Osteoblast (primary cell): ENCODE measurements at regions not wholly inside any gene's neighbourhood (a gene's known extent, or its start where the extent isn't known, plus 50 kb on each side); places are given as distances from the start of the nearest gene placed in this dataset.

ENCODE experiments used
- DNase-seq: peaks from one replicate; pipeline ENCODE4 v3.0.0; 2011; ENCODE audit warnings: low spot score, mixed read lengths; ENCODE audit not compliant: insufficient read length; ENCODE audit errors: missing footprints
- H2AFZ ChIP-seq: 2 replicates; pipeline ENCODE4 v1.6.0; 2011; ENCODE audit warnings: mild to moderate bottlenecking, low read length
- H3K27ac ChIP-seq: 2 replicates; pipeline ENCODE4 v1.5.1; 2011; ENCODE audit warnings: mild to moderate bottlenecking, low read depth, low read length, moderate library complexity
- H3K27me3 ChIP-seq: 2 replicates; pipeline ENCODE4 v1.6.0; 2012; ENCODE audit warnings: mild to moderate bottlenecking, control low read depth, inconsistent platforms, low read length, moderate library complexity; ENCODE audit not compliant: insufficient read depth
- H3K36me3 ChIP-seq: 2 replicates; pipeline ENCODE4 v1.5.1; 2011; ENCODE audit warnings: mild to moderate bottlenecking, low read length, control low read depth, moderate library complexity; ENCODE audit not compliant: insufficient read depth
- H3K4me1 ChIP-seq: 2 replicates; pipeline ENCODE4 v1.5.1; 2011; ENCODE audit warnings: mild to moderate bottlenecking, low read length, control low read depth, moderate library complexity; ENCODE audit not compliant: insufficient read depth
- H3K4me2 ChIP-seq: 2 replicates; pipeline ENCODE4 v1.6.0; 2011; ENCODE audit warnings: mild to moderate bottlenecking, low read length; ENCODE audit not compliant: insufficient read depth
- H3K4me3 ChIP-seq: fragments of 200-600 bp; sonication (generic); 3 replicates; pipeline ENCODE4 v1.5.1; 2012; ENCODE audit warnings: mild to moderate bottlenecking, low read length, inconsistent platforms; ENCODE audit not compliant: insufficient read depth
- H3K79me2 ChIP-seq: 2 replicates; pipeline ENCODE4 v1.6.0; 2012; ENCODE audit warnings: mild to moderate bottlenecking, low read length, control low read depth, inconsistent platforms; ENCODE audit not compliant: insufficient read depth
- H3K9me3 ChIP-seq: 2 replicates; pipeline ENCODE4 v1.5.1; 2011; ENCODE audit warnings: low read depth, low read length, control low read depth
- H4K20me1 ChIP-seq: 2 replicates; pipeline ENCODE4 v1.6.0; 2012; ENCODE audit warnings: mild to moderate bottlenecking, low read length, control low read depth; ENCODE audit not compliant: insufficient read depth
- CTCF ChIP-seq: IDR thresholded peaks from 2 replicates; pipeline ENCODE4 v1.5.1; 2011; ENCODE audit warnings: mild to moderate bottlenecking, low read depth, low read length, moderate library complexity; ENCODE audit errors: extremely low read depth

GRCh38 chr2:9773903-9774239 lies 69.4 kb upstream of the TAF1B start:
- Histone ChIP-seq H3K4me3 (no peak overlapping the region), H3K27me3 (no peaks in the 10 kb centered on the region), H3K4me1 (peaks cover 40% of the 10 kb centered on the region), H3K79me2 (no peaks in the 10 kb centered on the region), H3K9me3 (no peaks in the 10 kb centered on the region), H3K36me3 (no peaks in the 10 kb centered on the region), H4K20me1 (no peaks in the 10 kb centered on the region), H3K27ac (peak overlapping the region; percentile 24), H2AFZ (peak overlapping the region; percentile 83), H3K4me2 (peak overlapping the region; percentile 44)
- no peak for TF ChIP-seq CTCF
- DNase-seq, result no peak

GRCh38 chr2:9774266-9774665 lies 69.0 kb upstream of the TAF1B start:
- H3K79me2 ChIP-seq, result no peaks in the 10 kb centered on the region
- no peaks in the 10 kb centered on the region for H4K20me1 ChIP-seq
- peaks cover 40% of the 10 kb centered on the region for H3K4me1 ChIP-seq
- H2AFZ ChIP-seq, result peak overlapping the region; percentile 83
- TF ChIP-seq CTCF, result no peak
- H3K36me3 ChIP-seq, result no peaks in the 10 kb centered on the region
- no peaks in the 10 kb centered on the region for H3K9me3 ChIP-seq
- H3K4me2 ChIP-seq, result peak overlapping the region; percentile 44
- peak overlapping the region; percentile 24 for H3K27ac ChIP-seq
- H3K4me3 ChIP-seq, result no peak overlapping the region
- H3K27me3 ChIP-seq, result no peaks in the 10 kb centered on the region
- peak; percentile 98 for DNase-seq

GRCh38 chr2:9775351-9775750 lies 67.9 kb upstream of the TAF1B start:
- Histone ChIP-seq H3K27me3 (no peaks in the 10 kb centered on the region), H4K20me1 (no peaks in the 10 kb centered on the region), H3K36me3 (no peaks in the 10 kb centered on the region), H3K4me3 (no peak overlapping the region), H3K27ac (no peak overlapping the region), H3K9me3 (no peaks in the 10 kb centered on the region), H3K79me2 (no peaks in the 10 kb centered on the region), H3K4me1 (peaks cover 31% of the 10 kb centered on the region), H3K4me2 (no peak overlapping the region), H2AFZ (no peak overlapping the region)
- TF ChIP-seq CTCF, result no peak
- DNase-seq, result peak; percentile 13

GRCh38 chr2:9775999-9776712 lies 67.1 kb upstream of the TAF1B start:
- no peaks in the 10 kb centered on the region for H4K20me1 ChIP-seq
- H2AFZ ChIP-seq, result no peak overlapping the region
- H3K27me3 ChIP-seq, result no peaks in the 10 kb centered on the region
- no peak for TF ChIP-seq CTCF
- no peak overlapping the region for H3K4me2 ChIP-seq
- no peaks in the 10 kb centered on the region for H3K36me3 ChIP-seq
- H3K9me3 ChIP-seq, result no peaks in the 10 kb centered on the region
- no peak overlapping the region for H3K4me3 ChIP-seq
- H3K79me2 ChIP-seq, result no peaks in the 10 kb centered on the region
- H3K4me1 ChIP-seq, result peaks cover 23% of the 10 kb centered on the region
- no peak overlapping the region for H3K27ac ChIP-seq
- no peak for DNase-seq
